DND-41 (cell line): ENCODE measurements at regions not wholly inside any gene's neighbourhood (a gene's known extent, or its start where the extent isn't known, plus 50 kb on each side); places are given as distances from the start of the nearest gene placed in this dataset.

ENCODE experiments used
- EZH2 ChIP-seq: IDR thresholded peaks from 3 replicates; pipeline ENCODE4 v1.6.1; 2012; ENCODE audit warnings: borderline replicate concordance, low read depth, mild to moderate bottlenecking, moderate library complexity, low read length, inconsistent platforms; ENCODE audit not compliant: severe bottlenecking
- TF ChIP-seq, protein P1 (sequence below): IDR thresholded peaks from 2 replicates; pipeline ENCODE4 v1.5.1; 2012; ENCODE audit warnings: borderline replicate concordance, low read length, moderate library complexity, mild to moderate bottlenecking; ENCODE audit not compliant: poor library complexity, severe bottlenecking; ENCODE audit errors: extremely low read depth

- TF ChIP-seq, protein P1, sequence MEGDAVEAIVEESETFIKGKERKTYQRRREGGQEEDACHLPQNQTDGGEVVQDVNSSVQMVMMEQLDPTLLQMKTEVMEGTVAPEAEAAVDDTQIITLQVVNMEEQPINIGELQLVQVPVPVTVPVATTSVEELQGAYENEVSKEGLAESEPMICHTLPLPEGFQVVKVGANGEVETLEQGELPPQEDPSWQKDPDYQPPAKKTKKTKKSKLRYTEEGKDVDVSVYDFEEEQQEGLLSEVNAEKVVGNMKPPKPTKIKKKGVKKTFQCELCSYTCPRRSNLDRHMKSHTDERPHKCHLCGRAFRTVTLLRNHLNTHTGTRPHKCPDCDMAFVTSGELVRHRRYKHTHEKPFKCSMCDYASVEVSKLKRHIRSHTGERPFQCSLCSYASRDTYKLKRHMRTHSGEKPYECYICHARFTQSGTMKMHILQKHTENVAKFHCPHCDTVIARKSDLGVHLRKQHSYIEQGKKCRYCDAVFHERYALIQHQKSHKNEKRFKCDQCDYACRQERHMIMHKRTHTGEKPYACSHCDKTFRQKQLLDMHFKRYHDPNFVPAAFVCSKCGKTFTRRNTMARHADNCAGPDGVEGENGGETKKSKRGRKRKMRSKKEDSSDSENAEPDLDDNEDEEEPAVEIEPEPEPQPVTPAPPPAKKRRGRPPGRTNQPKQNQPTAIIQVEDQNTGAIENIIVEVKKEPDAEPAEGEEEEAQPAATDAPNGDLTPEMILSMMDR: no peak
- no peak for TF ChIP-seq EZH2
These were observed 129.4 kb downstream of the TUBA3C start for GRCh38 chr13:19052180-19052579.
